NCI-H2171 (cell line): ENCODE measurements at regions not wholly inside any gene's neighbourhood (a gene's known extent, or its start where the extent isn't known, plus 50 kb on each side); places are given as distances from the start of the nearest gene placed in this dataset.
"Not testable (repeated sequence)": the region's sequence is repeated elsewhere in the genome, so short reads cannot be mapped to it uniquely, and the experiment has no call there.

Experiments used
- DNase-seq: peaks from one replicate; lab custom pipeline; 2025; lab: John Stamatoyannopoulos, UW

GRCh38 chr2:215658635-215659305 lies 222.9 kb upstream of the FN1 start:
- DNase-seq = no peak

- no peak for DNase-seq
These were observed 222.0 kb upstream of the FN1 start for GRCh38 chr2:215657844-215658243.

GRCh38 chr2:215654148-215654819 lies 218.4 kb upstream of the FN1 start:
- no peak for DNase-seq

GRCh38 chr2:215653344-215654030 lies 217.6 kb upstream of the FN1 start:
- DNase-seq = no peak

GRCh38 chr2:215652388-215652787 lies 216.5 kb upstream of the FN1 start:
- no peak for DNase-seq

GRCh38 chr2:215651412-215651811 lies 215.5 kb upstream of the FN1 start:
- no peak for DNase-seq

- no peak for DNase-seq
These were observed 208.5 kb upstream of the FN1 start for GRCh38 chr2:215644233-215644897.

GRCh38 chr2:215638687-215639086 lies 202.8 kb upstream of the FN1 start:
- no peak for DNase-seq

GRCh38 chr2:215637651-215638050 lies 201.8 kb upstream of the FN1 start:
- no peak for DNase-seq

- DNase-seq = no peak
These were observed 200.9 kb upstream of the FN1 start for GRCh38 chr2:215636816-215637215.

GRCh38 chr2:215635788-215636139 lies 199.9 kb upstream of the FN1 start:
- no peak for DNase-seq

GRCh38 chr2:215635071-215635787 lies 199.4 kb upstream of the FN1 start:
- no peak for DNase-seq

GRCh38 chr2:215633360-215633759 lies 197.5 kb upstream of the FN1 start:
- no peak for DNase-seq

- no peak for DNase-seq
These were observed 195.8 kb upstream of the FN1 start for GRCh38 chr2:215631696-215632095.

- DNase-seq = not testable (repeated sequence)
These were observed 194.9 kb upstream of the FN1 start for GRCh38 chr2:215630796-215631195.

- no peak for DNase-seq
These were observed 191.9 kb upstream of the FN1 start for GRCh38 chr2:215627771-215628170.

GRCh38 chr2:215626812-215627281 lies 191.0 kb upstream of the FN1 start:
- DNase-seq = peak; percentile 78

GRCh38 chr2:215626063-215626462 lies 190.2 kb upstream of the FN1 start:
- DNase-seq = no peak

GRCh38 chr2:215625207-215625606 lies 189.3 kb upstream of the FN1 start:
- no peak for DNase-seq

- no peak for DNase-seq
These were observed 188.6 kb upstream of the FN1 start for GRCh38 chr2:215624423-215624829.

GRCh38 chr2:215622837-215623236 lies 187.0 kb upstream of the FN1 start:
- no peak for DNase-seq

- no peak for DNase-seq
These were observed 185.5 kb upstream of the FN1 start for GRCh38 chr2:215621381-215621780.
